ENCODE measurements at regions not wholly inside any gene's neighbourhood (a gene's known extent, or its start where the extent isn't known, plus 50 kb on each side); places are given as distances from the start of the nearest gene placed in this dataset.

GRCh38 chr6:9499709-9500108, 915.2 kb downstream of the TFAP2A start:
- Histone ChIP-seq H3K4me1 (no peaks in the 10 kb centered on the region), H3K9me3 (no peaks in the 10 kb centered on the region), H3K36me3 (no peaks in the 10 kb centered on the region), H3K27me3 (no peaks in the 10 kb centered on the region), H3K4me3 (no peak overlapping the region), H3K27ac (no peak overlapping the region)
- TF ChIP-seq, protein P1, sequence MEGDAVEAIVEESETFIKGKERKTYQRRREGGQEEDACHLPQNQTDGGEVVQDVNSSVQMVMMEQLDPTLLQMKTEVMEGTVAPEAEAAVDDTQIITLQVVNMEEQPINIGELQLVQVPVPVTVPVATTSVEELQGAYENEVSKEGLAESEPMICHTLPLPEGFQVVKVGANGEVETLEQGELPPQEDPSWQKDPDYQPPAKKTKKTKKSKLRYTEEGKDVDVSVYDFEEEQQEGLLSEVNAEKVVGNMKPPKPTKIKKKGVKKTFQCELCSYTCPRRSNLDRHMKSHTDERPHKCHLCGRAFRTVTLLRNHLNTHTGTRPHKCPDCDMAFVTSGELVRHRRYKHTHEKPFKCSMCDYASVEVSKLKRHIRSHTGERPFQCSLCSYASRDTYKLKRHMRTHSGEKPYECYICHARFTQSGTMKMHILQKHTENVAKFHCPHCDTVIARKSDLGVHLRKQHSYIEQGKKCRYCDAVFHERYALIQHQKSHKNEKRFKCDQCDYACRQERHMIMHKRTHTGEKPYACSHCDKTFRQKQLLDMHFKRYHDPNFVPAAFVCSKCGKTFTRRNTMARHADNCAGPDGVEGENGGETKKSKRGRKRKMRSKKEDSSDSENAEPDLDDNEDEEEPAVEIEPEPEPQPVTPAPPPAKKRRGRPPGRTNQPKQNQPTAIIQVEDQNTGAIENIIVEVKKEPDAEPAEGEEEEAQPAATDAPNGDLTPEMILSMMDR (IDR thresholded peaks at IDR 0.05) = no peak
- DNase-seq (ENCODE audit: low spot score in 2 of 2) = no peak
- intact Hi-C loops (cut with DNase I) = no loop called here

DNA sequence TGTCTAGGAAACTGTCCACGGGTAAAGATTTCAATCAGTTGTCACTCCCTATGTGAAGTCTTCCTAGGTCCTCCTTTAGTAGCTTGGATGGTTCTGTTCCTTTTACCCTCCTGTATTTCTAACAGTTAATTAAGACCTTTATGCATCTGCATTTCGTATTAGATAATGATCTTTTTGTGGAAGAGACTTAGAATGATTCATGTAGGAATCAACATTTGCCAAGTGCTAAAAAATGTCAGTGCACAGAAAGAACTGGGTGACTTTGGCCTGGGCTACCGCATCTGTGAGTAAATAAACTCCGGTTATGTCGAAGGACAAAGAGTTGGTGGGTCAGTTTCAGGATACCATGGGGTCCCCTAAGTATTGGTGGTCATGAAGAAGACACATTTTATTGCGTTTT, 918.0 kb downstream of the TFAP2A start:
- Histone ChIP-seq H3K4me1 (no peaks in the 10 kb centered on the region), H3K9me3 (no peaks in the 10 kb centered on the region), H3K27ac (no peak overlapping the region), H3K36me3 (no peaks in the 10 kb centered on the region), H3K27me3 (no peaks in the 10 kb centered on the region), H3K4me3 (no peak overlapping the region)
- TF ChIP-seq, protein P1 (IDR thresholded peaks at IDR 0.05) = no peak
- DNase-seq (ENCODE audit: low spot score in 2 of 2) = no peak
- intact Hi-C loops (cut with DNase I) = no loop called here

- intact Hi-C loops (cut with DNase I) = no loop called here
Measured at GRCh38 chr6:9494864-9495263, 920.0 kb downstream of the TFAP2A start.

GRCh38 chr6:9492790-9493189, 922.1 kb downstream of the TFAP2A start:
- Histone ChIP-seq H3K36me3 (no peaks in the 10 kb centered on the region), H3K27me3 (no peaks in the 10 kb centered on the region), H3K27ac (no peak overlapping the region), H3K9me3 (no peaks in the 10 kb centered on the region), H3K4me3 (no peak overlapping the region), H3K4me1 (no peaks in the 10 kb centered on the region)
- intact Hi-C loops (cut with DNase I) = no loop called here
- TF ChIP-seq, protein P1 (IDR thresholded peaks at IDR 0.05) = no peak
- no peak for DNase-seq (ENCODE audit: low spot score in 2 of 2)

More at GRCh38 chr6:9494864-9495263, 920.0 kb downstream of the TFAP2A start:
- no peak overlapping the region for H3K4me3 ChIP-seq
- H3K4me1 ChIP-seq = no peaks in the 10 kb centered on the region
- no peaks in the 10 kb centered on the region for H3K27me3 ChIP-seq
- H3K9me3 ChIP-seq = no peaks in the 10 kb centered on the region
- DNase-seq (ENCODE audit: low spot score in 2 of 2) = no peak
- TF ChIP-seq, protein P1 (IDR thresholded peaks at IDR 0.05) = no peak
- no peak overlapping the region for H3K27ac ChIP-seq
- H3K36me3 ChIP-seq = no peaks in the 10 kb centered on the region

DNA sequence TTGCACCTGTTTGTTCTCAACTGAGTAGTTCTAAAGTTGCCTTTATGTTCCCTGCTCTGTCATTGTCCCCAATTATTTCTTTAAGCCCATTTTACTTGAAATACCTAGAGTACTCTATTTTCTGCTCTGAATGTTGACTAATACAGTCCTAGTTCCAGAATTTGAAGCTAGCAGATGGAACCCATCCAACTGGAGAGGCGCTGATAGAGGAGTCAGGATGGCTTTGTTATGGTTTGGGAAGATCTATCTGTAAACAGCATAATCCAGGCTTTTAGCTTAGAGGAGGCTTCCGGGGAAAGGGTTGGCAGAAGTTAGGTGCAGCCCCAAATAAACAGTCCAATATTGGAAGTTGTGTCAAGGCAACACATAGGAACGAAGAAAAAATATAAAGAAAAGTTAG, 927.7 kb downstream of the TFAP2A start:
- no peaks in the 10 kb centered on the region for H3K36me3 ChIP-seq
- intact Hi-C loops (cut with DNase I) = no loop called here

More for the DNA sequence above, 927.7 kb downstream of the TFAP2A start:
- H3K9me3 ChIP-seq = no peaks in the 10 kb centered on the region
- no peaks in the 10 kb centered on the region for H3K4me1 ChIP-seq
- no peak overlapping the region for H3K27ac ChIP-seq
- DNase-seq (ENCODE audit: low spot score in 2 of 2) = no peak
- H3K27me3 ChIP-seq = no peaks in the 10 kb centered on the region
- TF ChIP-seq, protein P1 (IDR thresholded peaks at IDR 0.05) = no peak
- no peak overlapping the region for H3K4me3 ChIP-seq

Data from ascending aorta (tissue), 2 donors.